Activated CD4-positive, alpha-beta T cell treated with anti-CD3 and anti-CD28 coated beads, Interleukin-2, Interleukin-6, amounts not matched to agents 100 ng/mL and 50 ng/mL, durations not matched to agents 16 hours and 8 hours (primary cell): ENCODE measurements at regions not wholly inside any gene's neighbourhood (a gene's known extent, or its start where the extent isn't known, plus 50 kb on each side); places are given as distances from the start of the nearest gene placed in this dataset.

ENCODE experiments used
- DNase-seq: peaks from one replicate; pipeline ENCODE4 v3.0.0-alpha.2; 2020

DNA sequence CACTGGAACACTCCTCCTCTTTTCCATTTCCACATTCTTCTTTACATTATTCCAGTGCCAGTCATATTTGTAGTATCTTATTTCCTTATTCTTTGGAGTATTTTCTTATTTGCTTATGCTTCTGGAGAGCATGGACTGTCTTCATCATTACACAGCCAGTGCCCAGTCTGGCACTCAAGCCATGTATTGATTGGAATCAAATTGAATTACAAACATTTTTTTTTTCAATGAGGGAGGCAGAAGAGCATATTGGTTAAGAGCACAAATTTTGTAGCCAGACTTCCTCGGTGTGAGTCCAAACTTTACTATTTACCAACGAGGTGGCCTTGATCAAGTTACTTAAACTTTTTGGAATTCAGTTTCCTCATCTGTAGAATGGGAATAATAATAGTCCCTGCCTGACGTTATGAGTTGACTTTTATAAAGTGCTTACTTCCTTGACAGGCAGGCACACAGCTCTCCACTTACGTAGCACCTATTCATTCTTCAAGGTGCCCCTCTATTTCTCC lies 186.6 kb upstream of the BCL6 start:
- DNase-seq, result no peak

GRCh38 chr3:187932530-187932929 lies 187.3 kb upstream of the BCL6 start:
- no peak for DNase-seq

DNA sequence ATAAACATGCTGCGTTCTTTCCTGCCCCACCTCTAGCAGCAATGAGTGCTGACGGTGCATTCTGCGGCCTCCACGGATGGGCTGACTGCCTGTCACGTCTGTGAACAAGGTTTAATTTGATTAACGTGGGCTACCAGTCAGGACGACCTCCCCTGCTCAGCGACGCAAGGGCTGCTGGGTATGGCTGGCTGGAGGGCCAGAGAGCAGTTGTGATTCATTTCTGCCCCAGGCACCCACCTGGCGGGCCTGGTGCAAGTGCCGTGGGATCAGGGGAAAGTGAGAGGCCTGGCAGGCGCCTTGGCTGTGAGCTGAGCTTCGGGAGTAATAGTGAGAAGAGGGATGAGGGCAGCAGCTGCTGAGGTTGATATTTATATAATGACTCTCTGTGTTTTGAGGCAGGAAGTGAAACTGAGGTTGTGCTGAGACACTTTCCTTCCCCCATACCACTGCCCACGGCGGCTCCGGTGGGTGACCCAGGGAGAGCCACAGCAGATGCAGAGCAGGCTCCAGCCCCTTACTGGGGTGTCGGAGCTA lies 190.4 kb upstream of the BCL6 start:
- DNase-seq, result peak; percentile 81

GRCh38 chr3:187936676-187937075 lies 191.4 kb upstream of the BCL6 start:
- DNase-seq, result no peak

DNA sequence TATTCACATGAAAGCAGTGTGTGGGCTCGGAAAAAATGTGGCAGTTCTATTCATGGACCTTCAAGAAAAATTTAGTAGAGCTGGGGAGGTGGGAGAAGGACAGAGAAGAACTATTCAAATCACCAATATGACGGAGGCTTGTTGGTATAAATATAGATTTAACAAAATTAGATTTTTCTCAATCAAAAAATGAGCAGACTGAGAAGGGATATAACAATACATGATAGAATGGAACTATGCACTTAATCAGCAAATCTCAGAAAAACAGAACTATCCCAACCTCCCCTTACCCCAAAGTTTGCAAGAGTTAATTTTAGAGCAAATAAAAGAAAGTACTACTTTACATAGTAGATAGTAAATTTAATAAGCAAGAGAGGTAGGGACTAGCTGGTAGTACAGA lies 194.6 kb upstream of the BCL6 start:
- DNase-seq, result no peak

DNA sequence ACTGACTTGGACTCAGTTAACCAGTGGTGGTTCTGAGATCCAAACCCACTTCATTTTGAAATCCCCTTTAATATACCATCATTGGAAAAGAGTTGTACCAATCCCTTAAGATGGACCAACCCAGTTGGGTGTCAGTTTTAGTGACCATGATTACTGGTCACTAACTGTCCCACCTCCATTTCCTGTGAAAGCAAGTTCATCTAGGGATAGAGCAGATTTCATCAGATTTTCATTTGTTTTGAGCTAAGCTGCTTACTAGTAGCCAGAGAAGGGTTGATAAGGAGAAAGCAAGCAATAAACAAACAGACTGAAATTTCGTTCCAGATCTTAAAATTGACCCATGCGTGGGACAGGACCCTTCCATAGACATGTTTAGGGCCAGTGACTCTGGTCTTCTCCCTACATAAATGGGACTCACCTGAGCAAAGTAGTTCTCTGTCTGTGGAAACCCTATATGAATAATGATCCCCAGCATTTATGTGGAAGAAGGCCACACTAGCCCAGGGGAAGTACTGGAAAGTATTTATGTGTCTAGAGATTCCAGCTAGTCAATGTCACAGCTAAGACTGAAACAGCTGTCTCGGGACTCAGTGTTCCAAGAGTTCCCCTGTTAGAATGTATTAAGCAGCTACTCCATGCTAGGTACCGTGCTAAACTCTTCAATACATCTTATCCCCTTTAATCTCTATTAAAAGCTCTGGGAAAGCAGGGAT lies 196.0 kb upstream of the BCL6 start:
- no peak for DNase-seq

- no peak for DNase-seq
Observed at GRCh38 chr3:187941848-187942194, 196.6 kb upstream of the BCL6 start.

GRCh38 chr3:187942658-187943241 lies 197.5 kb upstream of the BCL6 start:
- no peak for DNase-seq

DNA sequence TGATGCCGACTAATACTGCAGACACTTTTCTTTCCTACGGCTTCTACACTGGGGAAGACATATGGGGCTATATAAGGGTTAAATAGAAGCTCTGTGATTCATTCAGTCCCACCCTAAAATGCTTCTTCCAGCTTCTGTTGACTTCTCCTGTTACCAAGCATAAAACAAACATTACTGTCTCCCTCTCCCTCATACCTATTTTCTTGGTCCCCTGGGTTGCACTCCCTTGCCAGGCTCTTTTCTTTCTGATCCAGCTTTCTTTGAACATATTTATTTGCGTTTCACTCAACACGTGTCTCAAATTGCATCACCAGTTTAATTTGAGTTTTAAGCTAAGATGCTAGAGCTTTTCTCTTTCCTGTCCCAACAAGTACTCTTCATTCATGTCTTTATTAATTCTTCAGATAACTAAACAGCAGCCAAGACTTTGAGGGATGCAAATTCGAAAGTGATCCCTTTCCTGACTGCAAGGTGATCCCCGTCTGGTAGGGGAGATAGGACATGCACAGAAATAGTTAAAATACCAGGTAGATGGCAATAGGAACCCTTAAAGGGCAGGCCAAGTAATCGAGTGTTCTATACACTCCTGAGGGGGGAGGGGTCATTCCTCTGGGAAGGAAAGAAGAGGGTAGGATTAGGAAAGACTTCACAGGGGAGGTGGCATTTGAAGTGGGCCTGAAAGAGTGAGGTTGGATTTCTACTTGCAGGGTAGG lies 198.6 kb upstream of the BCL6 start:
- DNase-seq, result no peak

- DNase-seq, result peak; percentile 27
Observed at GRCh38 chr3:187944390-187945179, 199.3 kb upstream of the BCL6 start.

DNA sequence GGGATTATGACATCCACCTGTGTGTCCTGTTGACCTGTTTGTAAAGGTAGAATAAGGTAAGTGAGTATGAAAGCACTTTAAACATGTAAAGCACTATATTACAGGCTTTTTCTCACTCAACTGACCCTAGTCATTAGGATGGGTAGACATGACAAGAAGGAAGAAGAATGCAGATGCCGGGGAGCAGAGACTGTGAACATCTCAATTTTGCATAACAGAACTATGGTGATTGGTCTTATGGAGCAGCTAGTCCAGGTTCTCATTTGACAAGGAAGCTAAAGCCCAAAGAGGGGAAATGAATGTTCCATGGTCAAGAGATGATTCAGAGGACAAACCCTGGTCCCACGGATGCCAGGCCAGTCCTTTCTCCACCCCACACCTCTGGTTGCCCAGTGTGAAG lies 200.1 kb upstream of the BCL6 start:
- DNase-seq, result no peak

DNA sequence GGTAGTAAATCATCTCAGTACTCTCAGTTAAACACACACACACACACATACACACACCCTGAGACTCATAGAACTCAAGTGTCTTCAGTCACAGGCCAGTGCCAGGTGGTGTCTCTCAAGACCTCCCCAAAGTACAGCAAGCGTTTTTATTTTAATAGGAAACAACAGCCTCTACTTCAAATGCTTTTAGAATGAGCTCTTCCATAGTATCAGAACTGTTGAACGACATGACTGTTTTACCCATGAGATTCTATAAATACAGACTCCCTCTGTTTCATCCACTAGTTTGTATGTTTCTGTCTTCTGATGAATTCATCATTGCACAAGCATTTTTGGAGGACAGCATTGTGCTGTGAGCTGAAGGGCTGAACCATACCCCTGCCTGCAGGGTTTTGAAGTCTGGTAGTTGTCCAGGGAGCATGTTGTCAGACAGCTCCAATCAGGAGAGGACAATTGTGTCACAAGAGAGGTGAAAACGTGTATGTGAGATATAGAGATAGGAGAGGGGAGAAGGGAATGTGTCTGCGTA lies 201.0 kb upstream of the BCL6 start:
- no peak for DNase-seq

DNA sequence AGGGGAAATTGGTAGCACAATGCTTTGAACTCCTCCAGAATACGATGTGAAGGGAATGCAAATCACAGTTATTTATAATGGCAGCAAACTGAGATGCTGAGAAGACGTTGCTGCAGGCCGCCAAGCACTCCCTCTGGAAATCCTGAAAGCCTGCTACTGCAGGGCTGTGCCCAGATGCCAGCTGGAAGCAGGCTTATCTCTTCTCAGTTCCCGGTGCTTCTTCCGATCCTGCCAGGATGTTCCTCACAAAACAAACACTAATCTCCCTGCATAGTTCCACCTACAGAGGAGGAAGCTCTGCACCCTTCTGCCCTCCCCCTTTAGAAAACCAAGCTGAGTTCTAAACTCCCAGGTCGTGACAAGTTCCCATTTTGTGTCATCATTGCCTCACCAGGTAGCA lies 201.7 kb upstream of the BCL6 start:
- DNase-seq, result no peak

DNA sequence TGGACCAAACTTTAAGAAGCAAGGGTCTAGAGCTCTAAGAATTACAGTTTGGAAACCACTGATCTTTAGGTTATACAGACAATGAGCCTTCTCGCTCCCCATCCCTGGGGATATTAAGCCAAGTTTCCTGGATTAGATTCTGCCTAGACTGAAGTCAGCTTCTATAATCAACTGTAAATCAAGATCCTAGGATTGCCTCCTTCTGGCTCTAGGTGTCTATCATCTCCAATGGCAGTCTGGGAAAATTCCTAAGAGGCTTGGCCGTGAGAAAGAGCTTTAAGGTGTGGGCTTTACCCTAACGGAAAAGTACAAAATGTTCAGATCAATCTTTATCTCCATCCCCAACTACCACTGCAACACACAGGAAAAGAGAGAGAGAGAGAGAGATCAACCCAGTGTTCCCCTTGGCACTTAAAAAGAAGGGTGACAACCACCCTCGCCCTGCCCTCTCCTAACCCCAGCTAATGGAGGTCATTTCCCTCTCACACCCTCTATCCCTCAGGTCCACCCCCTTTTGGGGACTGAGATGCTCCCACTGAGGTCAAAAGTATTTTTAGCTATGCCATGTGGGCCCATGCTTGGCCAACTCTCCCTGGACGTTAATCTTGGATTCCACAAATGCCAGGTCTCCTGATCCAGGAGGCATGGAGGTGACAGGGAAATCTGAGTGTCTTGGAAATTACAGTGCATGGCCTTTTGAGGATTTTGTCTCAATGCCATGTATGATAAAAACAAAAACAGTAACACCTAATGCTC lies 202.8 kb upstream of the BCL6 start:
- no peak for DNase-seq

GRCh38 chr3:187949093-187949820 lies 204.0 kb upstream of the BCL6 start:
- DNase-seq, result no peak

- DNase-seq, result no peak
Observed at GRCh38 chr3:187950671-187951070, 203.3 kb upstream of the LPP start.

- no peak for DNase-seq
Observed at GRCh38 chr3:187951452-187952190, 202.3 kb upstream of the LPP start.

GRCh38 chr3:187952849-187953248 lies 201.1 kb upstream of the LPP start:
- no peak for DNase-seq

DNA sequence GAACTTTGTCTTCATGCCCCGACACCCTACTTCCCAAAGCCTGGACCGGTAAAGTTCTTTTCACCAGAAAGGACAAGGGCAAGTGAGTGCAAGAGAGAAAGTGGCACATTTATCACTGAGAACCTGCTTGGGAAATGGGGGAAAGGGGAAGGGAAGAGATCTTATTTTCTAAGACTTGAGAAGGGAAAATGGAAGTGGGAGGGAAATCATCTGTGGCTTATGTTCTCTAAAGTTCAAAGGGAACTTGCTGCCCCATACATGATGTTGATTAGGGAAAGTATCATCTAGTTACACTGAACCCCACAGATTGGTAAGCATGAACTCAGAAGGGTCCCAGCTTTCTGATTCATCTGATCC lies 199.5 kb upstream of the LPP start:
- no peak for DNase-seq

DNA sequence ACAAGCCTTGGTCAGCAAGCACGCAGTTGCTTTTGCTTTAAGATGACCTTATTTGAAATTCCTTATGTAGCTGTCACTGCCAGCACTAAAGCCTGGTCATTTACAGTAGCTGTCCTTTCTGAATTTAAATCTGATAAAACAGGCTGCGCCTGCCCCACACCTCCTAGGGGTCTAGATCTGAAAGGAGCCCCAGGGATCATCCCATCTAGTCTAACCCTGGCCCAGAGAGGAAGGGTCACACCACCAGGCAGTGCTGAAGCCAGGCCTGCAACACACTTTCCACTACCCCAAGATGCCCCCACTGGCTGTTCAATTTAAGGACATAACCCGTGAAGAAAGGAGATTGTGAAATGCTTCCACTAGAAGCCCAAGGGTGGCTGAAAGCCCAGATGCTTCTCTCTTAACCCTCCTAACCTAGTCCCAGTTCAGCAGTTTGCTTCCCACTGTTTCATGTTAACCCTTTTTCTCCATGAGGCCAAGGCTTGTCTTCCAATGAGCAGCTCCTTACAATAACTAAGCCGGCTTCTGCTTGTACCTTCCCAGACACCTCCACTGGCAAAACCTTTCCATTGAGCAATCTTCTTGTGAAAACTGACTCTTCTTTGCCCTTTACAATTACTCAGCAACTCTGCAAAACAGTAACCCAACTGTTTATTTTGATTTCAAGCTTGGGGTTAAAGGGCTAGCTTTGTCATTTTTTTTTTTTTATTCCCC lies 198.9 kb upstream of the LPP start:
- DNase-seq, result no peak
